ENCODE measurements at regions not wholly inside any gene's neighbourhood (a gene's known extent, or its start where the extent isn't known, plus 50 kb on each side); places are given as distances from the start of the nearest gene placed in this dataset.
A peak's percentile ranks its signal among the peaks of the same experiment; 100 is the strongest.

DNA sequence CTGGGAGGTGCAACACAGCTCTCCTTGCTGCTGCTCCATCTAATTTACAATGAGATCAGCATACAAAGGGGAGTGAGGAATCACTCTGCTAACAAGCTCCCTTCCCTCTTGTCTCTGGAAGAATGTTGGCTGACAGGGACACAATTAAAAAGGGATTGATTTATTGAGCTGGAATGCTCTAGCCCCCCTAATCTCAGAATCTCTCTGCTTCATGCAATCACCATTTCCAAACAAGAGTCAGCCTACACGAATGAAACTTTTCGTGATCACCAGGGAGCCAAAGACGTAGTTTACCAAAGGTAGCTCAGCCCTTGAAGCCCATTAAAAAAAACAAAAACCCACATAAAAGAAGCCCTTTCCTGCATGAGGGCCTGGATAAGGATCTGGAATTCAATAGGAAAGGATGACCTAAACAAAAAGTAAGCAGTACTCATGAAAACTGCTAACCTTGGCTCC lies 223.8 kb downstream of the C12orf75 start:
- 30 to 37% methylated on average over 3 of the region's 3 CpGs for WGBS, 2 experiments

GRCh38 chr12:105554856-105555255 lies 224.4 kb downstream of the C12orf75 start:
- Histone ChIP-seq H3K9me3 (ENCODE audit: control insufficient read depth, low read length) (no peaks in the 10 kb centered on the region), H3K36me3 (ENCODE audit: control insufficient read depth, insufficient read depth, low read length) (no peaks in the 10 kb centered on the region), H3K4me3 (ENCODE audit: insufficient read depth, low read depth, low read length) (no peak overlapping the region), H3K4me1 (ENCODE audit: control insufficient read depth, insufficient read depth, low read length) (peaks cover 17% of the 10 kb centered on the region), H3K27me3 (ENCODE audit: control insufficient read depth, insufficient read depth, low read length, poor library complexity, severe bottlenecking) (no peaks in the 10 kb centered on the region), H3K27ac (ENCODE audit: insufficient read depth, low read depth, low read length, poor library complexity, severe bottlenecking) (no peak overlapping the region)
- 86 to 91% methylated on average over 3 to 6 of the region's 8 CpGs for WGBS, 2 experiments

More for the DNA sequence above, 223.8 kb downstream of the C12orf75 start:
- no peaks in the 10 kb centered on the region for H3K9me3 ChIP-seq (ENCODE audit: control insufficient read depth, low read length)
- peaks cover 17% of the 10 kb centered on the region for H3K4me1 ChIP-seq (ENCODE audit: control insufficient read depth, insufficient read depth, low read length)
- H3K27me3 ChIP-seq (ENCODE audit: control insufficient read depth, insufficient read depth, low read length, poor library complexity, severe bottlenecking), result no peaks in the 10 kb centered on the region
- H3K4me3 ChIP-seq (ENCODE audit: insufficient read depth, low read depth, low read length), result no peak overlapping the region
- H3K27ac ChIP-seq (ENCODE audit: insufficient read depth, low read depth, low read length, poor library complexity, severe bottlenecking), result peak overlapping the region; percentile 68
- H3K36me3 ChIP-seq (ENCODE audit: control insufficient read depth, insufficient read depth, low read length), result no peaks in the 10 kb centered on the region

- Histone ChIP-seq H3K4me1 (ENCODE audit: control insufficient read depth, insufficient read depth, low read length) (peaks cover 17% of the 10 kb centered on the region), H3K27ac (ENCODE audit: insufficient read depth, low read depth, low read length, poor library complexity, severe bottlenecking) (no peak overlapping the region), H3K4me3 (ENCODE audit: insufficient read depth, low read depth, low read length) (no peak overlapping the region), H3K36me3 (ENCODE audit: control insufficient read depth, insufficient read depth, low read length) (no peaks in the 10 kb centered on the region), H3K27me3 (ENCODE audit: control insufficient read depth, insufficient read depth, low read length, poor library complexity, severe bottlenecking) (no peaks in the 10 kb centered on the region), H3K9me3 (ENCODE audit: control insufficient read depth, low read length) (no peaks in the 10 kb centered on the region)
- WGBS, 2 experiments, result 89 to 90% methylated on average over 10 of the region's 10 CpGs
These were observed 225.2 kb downstream of the C12orf75 start for GRCh38 chr12:105555556-105556295.

DNA sequence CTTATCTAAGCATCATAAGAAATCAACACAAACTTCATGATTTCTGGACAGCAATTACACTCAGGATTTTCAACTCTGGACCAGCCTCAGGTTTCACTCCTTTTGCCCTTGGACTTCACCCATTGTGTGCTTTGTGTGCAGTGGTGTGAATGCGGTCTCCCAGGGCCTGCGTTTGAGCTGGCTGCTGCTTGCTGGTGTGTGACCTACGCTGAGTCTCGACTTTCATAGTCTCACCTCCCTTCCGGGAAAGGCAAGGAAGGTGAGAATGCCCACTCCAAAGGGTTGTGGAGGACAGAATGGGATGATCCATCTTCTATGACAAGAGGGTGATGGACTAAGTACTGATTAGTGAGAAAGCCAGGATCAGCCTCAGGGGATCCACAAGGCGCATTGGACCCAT lies 228.8 kb downstream of the C12orf75 start:
- H3K27me3 ChIP-seq (ENCODE audit: control insufficient read depth, insufficient read depth, low read length, poor library complexity, severe bottlenecking), result no peaks in the 10 kb centered on the region
- no peak overlapping the region for H3K4me3 ChIP-seq (ENCODE audit: insufficient read depth, low read depth, low read length)
- WGBS, 2 experiments, result 95 to 98% methylated on average over 6 of the region's 6 CpGs
- no peaks in the 10 kb centered on the region for H3K36me3 ChIP-seq (ENCODE audit: control insufficient read depth, insufficient read depth, low read length)
- H3K4me1 ChIP-seq (ENCODE audit: control insufficient read depth, insufficient read depth, low read length), result peaks cover 11% of the 10 kb centered on the region
- no peaks in the 10 kb centered on the region for H3K9me3 ChIP-seq (ENCODE audit: control insufficient read depth, low read length)
- H3K27ac ChIP-seq (ENCODE audit: insufficient read depth, low read depth, low read length, poor library complexity, severe bottlenecking), result no peak overlapping the region

DNA sequence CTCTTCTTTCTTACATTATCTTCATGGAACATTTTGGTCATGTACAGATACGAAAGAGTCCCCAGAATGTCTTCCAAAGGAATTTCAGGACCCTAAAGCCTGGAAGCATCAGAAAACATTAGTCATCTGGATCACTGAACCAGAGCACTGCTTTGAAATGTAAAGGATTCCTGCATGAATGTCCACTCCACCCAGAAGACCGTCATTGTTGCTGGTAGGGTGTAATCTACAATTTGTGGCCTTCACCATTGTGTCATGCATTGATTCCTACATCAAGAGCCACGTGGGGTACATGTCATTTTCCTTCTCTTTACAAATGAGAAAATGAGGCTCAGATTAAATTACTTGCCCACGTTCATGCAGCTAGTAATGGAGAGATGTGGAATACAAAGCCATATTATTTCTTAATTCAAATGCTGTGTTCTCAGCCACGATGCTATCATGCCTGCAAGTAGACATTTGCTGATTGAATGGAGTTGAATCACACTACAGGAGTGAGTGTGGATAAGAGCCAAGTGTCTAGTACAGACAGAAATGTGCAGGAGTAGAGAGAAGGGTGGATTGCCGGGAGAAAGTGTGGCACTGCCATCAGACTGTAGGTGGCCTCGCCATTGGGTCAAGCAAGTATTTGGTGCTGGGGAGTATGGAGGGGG lies 231.2 kb downstream of the C12orf75 start:
- 84 to 85% methylated on average over 7 of the region's 7 CpGs for WGBS, 2 experiments
- no peak overlapping the region for H3K27ac ChIP-seq (ENCODE audit: insufficient read depth, low read depth, low read length, poor library complexity, severe bottlenecking)
- peaks cover 2% of the 10 kb centered on the region for H3K4me1 ChIP-seq (ENCODE audit: control insufficient read depth, insufficient read depth, low read length)
- no peaks in the 10 kb centered on the region for H3K9me3 ChIP-seq (ENCODE audit: control insufficient read depth, low read length)
- no peaks in the 10 kb centered on the region for H3K36me3 ChIP-seq (ENCODE audit: control insufficient read depth, insufficient read depth, low read length)
- H3K4me3 ChIP-seq (ENCODE audit: insufficient read depth, low read depth, low read length), result no peak overlapping the region
- H3K27me3 ChIP-seq (ENCODE audit: control insufficient read depth, insufficient read depth, low read length, poor library complexity, severe bottlenecking), result no peaks in the 10 kb centered on the region

GRCh38 chr12:105562199-105562971 lies 231.9 kb downstream of the C12orf75 start:
- Histone ChIP-seq H3K4me3 (ENCODE audit: insufficient read depth, low read depth, low read length) (no peak overlapping the region), H3K27ac (ENCODE audit: insufficient read depth, low read depth, low read length, poor library complexity, severe bottlenecking) (no peak overlapping the region), H3K4me1 (ENCODE audit: control insufficient read depth, insufficient read depth, low read length) (peaks cover 2% of the 10 kb centered on the region), H3K27me3 (ENCODE audit: control insufficient read depth, insufficient read depth, low read length, poor library complexity, severe bottlenecking) (no peaks in the 10 kb centered on the region), H3K36me3 (ENCODE audit: control insufficient read depth, insufficient read depth, low read length) (no peaks in the 10 kb centered on the region), H3K9me3 (ENCODE audit: control insufficient read depth, low read length) (no peaks in the 10 kb centered on the region)
- 52 to 57% methylated on average over 24 of the region's 24 CpGs for WGBS, 2 experiments

- Histone ChIP-seq H3K36me3 (ENCODE audit: control insufficient read depth, insufficient read depth, low read length) (no peaks in the 10 kb centered on the region), H3K4me3 (ENCODE audit: insufficient read depth, low read depth, low read length) (no peak overlapping the region), H3K4me1 (ENCODE audit: control insufficient read depth, insufficient read depth, low read length) (no peaks in the 10 kb centered on the region), H3K27me3 (ENCODE audit: control insufficient read depth, insufficient read depth, low read length, poor library complexity, severe bottlenecking) (no peaks in the 10 kb centered on the region), H3K9me3 (ENCODE audit: control insufficient read depth, low read length) (no peaks in the 10 kb centered on the region), H3K27ac (ENCODE audit: insufficient read depth, low read depth, low read length, poor library complexity, severe bottlenecking) (no peak overlapping the region)
- 94 to 96% methylated on average over 1 of the region's 1 CpG for WGBS, 2 experiments
These were observed 236.6 kb downstream of the C12orf75 start for GRCh38 chr12:105567061-105567460.

DNA sequence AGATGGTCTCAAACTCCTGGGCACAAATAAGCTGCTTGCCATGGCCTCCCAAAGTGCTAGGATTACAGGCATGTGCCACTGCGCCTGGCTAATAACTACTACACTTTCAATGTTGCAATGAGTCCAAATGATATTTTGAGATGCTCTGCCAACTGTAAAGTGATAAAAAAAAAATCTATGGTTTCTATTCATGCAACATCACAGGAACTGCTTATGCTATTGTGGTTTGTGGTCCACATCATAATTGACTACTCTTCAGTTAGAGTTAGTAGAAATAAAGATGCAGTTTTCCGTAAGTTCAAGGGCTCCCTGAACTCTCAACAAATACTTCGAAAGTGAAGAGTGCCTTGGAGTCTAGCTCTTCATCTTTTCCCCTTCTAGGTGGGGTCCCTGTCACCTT lies 239.4 kb downstream of the C12orf75 start:
- WGBS, 2 experiments, result 93 to 94% methylated on average over 3 of the region's 3 CpGs
- no peak overlapping the region for H3K27ac ChIP-seq (ENCODE audit: insufficient read depth, low read depth, low read length, poor library complexity, severe bottlenecking)
- H3K9me3 ChIP-seq (ENCODE audit: control insufficient read depth, low read length), result no peaks in the 10 kb centered on the region
- no peaks in the 10 kb centered on the region for H3K27me3 ChIP-seq (ENCODE audit: control insufficient read depth, insufficient read depth, low read length, poor library complexity, severe bottlenecking)
- no peaks in the 10 kb centered on the region for H3K36me3 ChIP-seq (ENCODE audit: control insufficient read depth, insufficient read depth, low read length)
- H3K4me3 ChIP-seq (ENCODE audit: insufficient read depth, low read depth, low read length), result no peak overlapping the region
- no peaks in the 10 kb centered on the region for H3K4me1 ChIP-seq (ENCODE audit: control insufficient read depth, insufficient read depth, low read length)

- Histone ChIP-seq H3K27ac (ENCODE audit: insufficient read depth, low read depth, low read length, poor library complexity, severe bottlenecking) (no peak overlapping the region), H3K27me3 (ENCODE audit: control insufficient read depth, insufficient read depth, low read length, poor library complexity, severe bottlenecking) (no peaks in the 10 kb centered on the region)
- WGBS, 2 experiments, result 95 to 97% methylated on average over 4 of the region's 4 CpGs
These were observed 240.5 kb downstream of the C12orf75 start for GRCh38 chr12:105570944-105571343.

DNA sequence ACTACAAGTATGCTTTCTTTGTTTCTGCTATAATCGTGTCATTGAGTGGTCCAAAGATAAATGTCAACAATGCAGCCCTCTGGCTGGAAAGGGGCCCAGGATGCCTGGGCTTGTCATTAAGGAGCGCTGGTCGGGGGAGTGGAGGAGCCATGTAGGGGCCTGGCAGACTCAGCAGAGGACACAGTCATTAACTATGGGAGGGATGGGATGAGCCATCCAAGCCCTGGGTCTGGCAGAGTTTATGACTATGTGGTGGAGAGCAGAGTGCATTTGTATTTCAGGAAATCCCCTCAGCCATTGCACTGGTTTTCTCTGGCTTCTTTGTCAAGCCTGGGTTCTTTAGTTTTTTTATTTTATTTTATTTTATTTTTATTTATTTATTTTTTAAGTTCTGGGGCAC lies 243.1 kb downstream of the C12orf75 start:
- Histone ChIP-seq H3K9me3 (ENCODE audit: control insufficient read depth, low read length) (no peaks in the 10 kb centered on the region), H3K27ac (ENCODE audit: insufficient read depth, low read depth, low read length, poor library complexity, severe bottlenecking) (no peak overlapping the region), H3K36me3 (ENCODE audit: control insufficient read depth, insufficient read depth, low read length) (no peaks in the 10 kb centered on the region), H3K4me3 (ENCODE audit: insufficient read depth, low read depth, low read length) (no peak overlapping the region), H3K27me3 (ENCODE audit: control insufficient read depth, insufficient read depth, low read length, poor library complexity, severe bottlenecking) (no peaks in the 10 kb centered on the region), H3K4me1 (ENCODE audit: control insufficient read depth, insufficient read depth, low read length) (no peaks in the 10 kb centered on the region)
- 87 to 95% methylated on average over 3 of the region's 3 CpGs for WGBS, 2 experiments

More at GRCh38 chr12:105570944-105571343, 240.5 kb downstream of the C12orf75 start:
- Histone ChIP-seq H3K36me3 (ENCODE audit: control insufficient read depth, insufficient read depth, low read length) (no peaks in the 10 kb centered on the region), H3K9me3 (ENCODE audit: control insufficient read depth, low read length) (no peaks in the 10 kb centered on the region), H3K4me1 (ENCODE audit: control insufficient read depth, insufficient read depth, low read length) (no peaks in the 10 kb centered on the region), H3K4me3 (ENCODE audit: insufficient read depth, low read depth, low read length) (no peak overlapping the region)
